ENCODE measurements at regions not wholly inside any gene's neighbourhood (a gene's known extent, or its start where the extent isn't known, plus 50 kb on each side); places are given as distances from the start of the nearest gene placed in this dataset.

GRCh38 chr7:85384392-85384791 is 197.5 kb upstream of the SEMA3D start:
- TF ChIP-seq, protein P1, sequence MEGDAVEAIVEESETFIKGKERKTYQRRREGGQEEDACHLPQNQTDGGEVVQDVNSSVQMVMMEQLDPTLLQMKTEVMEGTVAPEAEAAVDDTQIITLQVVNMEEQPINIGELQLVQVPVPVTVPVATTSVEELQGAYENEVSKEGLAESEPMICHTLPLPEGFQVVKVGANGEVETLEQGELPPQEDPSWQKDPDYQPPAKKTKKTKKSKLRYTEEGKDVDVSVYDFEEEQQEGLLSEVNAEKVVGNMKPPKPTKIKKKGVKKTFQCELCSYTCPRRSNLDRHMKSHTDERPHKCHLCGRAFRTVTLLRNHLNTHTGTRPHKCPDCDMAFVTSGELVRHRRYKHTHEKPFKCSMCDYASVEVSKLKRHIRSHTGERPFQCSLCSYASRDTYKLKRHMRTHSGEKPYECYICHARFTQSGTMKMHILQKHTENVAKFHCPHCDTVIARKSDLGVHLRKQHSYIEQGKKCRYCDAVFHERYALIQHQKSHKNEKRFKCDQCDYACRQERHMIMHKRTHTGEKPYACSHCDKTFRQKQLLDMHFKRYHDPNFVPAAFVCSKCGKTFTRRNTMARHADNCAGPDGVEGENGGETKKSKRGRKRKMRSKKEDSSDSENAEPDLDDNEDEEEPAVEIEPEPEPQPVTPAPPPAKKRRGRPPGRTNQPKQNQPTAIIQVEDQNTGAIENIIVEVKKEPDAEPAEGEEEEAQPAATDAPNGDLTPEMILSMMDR (IDR thresholded peaks at IDR 0.05; ENCODE audit: insufficient read depth, low read depth, low read length) = no peak

DNA sequence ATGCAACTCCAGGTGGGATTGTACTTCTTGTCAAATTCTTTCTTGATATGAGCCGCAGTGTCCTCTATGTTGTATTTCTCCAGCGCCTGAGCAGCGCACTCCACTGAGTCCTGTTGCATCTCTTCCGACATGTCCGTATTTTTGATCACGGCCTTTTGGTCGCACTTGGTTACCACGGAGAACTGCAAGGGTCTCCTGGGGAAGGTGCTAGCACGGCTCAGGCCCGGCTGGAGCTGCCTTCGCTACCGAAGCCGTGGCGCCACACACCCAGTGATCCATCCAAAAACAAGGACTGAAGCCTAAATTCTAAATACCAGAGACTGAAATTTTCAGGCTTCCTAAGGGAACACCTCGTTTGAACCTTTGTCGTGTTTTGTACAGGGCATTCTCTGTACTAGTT is 194.4 kb upstream of the SEMA3D start:
- DNase-seq (ENCODE audit: low read depth) = no peak
- TF ChIP-seq, protein P1 (IDR thresholded peaks at IDR 0.05; ENCODE audit: insufficient read depth, low read depth, low read length) = no peak
- H3K4me3 ChIP-seq (ENCODE audit: low read depth, low read length) = no peak overlapping the region

More at GRCh38 chr7:85384392-85384791, 197.5 kb upstream of the SEMA3D start:
- no peak overlapping the region for H3K4me3 ChIP-seq (ENCODE audit: low read depth, low read length)
- no peak for DNase-seq (ENCODE audit: low read depth)

DNA sequence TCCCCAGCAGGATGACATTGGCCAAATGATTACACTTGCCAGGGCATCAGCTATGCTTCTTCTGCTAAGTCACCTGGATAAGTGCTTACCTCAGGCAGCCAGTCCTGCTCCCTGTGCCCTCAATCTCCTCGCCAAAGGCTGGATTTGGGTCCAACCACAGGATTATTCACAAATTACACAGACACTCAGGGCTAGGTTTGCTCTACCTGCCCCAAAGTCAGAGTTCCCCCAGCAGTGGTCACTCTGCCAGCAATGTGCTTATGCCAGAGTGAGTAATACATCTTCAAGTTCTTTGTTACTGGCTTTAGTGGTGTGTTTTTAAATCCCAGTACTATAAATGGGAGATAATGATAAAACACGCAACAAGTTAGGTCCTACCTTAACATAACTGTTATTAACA is 189.7 kb upstream of the SEMA3D start:
- no peak overlapping the region for H3K4me3 ChIP-seq (ENCODE audit: low read depth, low read length)
- DNase-seq (ENCODE audit: low read depth) = no peak

GRCh38 chr7:85356916-85357315 is 170.1 kb upstream of the SEMA3D start:
- H3K4me3 ChIP-seq (ENCODE audit: low read depth, low read length) = no peak overlapping the region
- no peak for DNase-seq (ENCODE audit: low read depth)
- TF ChIP-seq, protein P1 (IDR thresholded peaks at IDR 0.05; ENCODE audit: insufficient read depth, low read depth, low read length) = no peak

More for the DNA sequence above, 189.7 kb upstream of the SEMA3D start:
- TF ChIP-seq, protein P1 (IDR thresholded peaks at IDR 0.05; ENCODE audit: insufficient read depth, low read depth, low read length) = no peak

GRCh38 chr7:85343484-85343883 is 156.6 kb upstream of the SEMA3D start:
- TF ChIP-seq, protein P1 (IDR thresholded peaks at IDR 0.05; ENCODE audit: insufficient read depth, low read depth, low read length) = no peak
- no peak overlapping the region for H3K4me3 ChIP-seq (ENCODE audit: low read depth, low read length)
- no peak for DNase-seq (ENCODE audit: low read depth)

DNA sequence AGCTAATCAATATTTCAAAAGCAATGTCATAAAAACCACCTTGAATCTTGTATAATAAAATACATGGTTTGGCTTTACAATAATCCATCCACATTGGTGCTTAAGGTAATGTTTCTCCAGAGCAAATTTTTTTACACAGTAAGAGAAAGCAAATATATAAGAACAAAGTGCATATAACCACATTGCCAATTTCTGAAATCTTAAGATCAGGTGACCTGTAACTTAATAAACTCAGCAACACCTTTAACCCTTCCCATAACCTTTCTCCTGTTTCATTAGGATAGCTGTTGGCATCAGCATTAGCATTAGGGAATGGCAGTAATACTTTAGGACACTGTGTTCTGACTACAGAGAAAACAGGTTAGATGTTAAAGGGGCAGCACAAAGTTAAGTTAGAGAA is 155.9 kb upstream of the SEMA3D start:
- no peak for DNase-seq (ENCODE audit: low read depth)
- TF ChIP-seq, protein P1 (IDR thresholded peaks at IDR 0.05; ENCODE audit: insufficient read depth, low read depth, low read length) = no peak
- H3K4me3 ChIP-seq (ENCODE audit: low read depth, low read length) = no peak overlapping the region

DNA sequence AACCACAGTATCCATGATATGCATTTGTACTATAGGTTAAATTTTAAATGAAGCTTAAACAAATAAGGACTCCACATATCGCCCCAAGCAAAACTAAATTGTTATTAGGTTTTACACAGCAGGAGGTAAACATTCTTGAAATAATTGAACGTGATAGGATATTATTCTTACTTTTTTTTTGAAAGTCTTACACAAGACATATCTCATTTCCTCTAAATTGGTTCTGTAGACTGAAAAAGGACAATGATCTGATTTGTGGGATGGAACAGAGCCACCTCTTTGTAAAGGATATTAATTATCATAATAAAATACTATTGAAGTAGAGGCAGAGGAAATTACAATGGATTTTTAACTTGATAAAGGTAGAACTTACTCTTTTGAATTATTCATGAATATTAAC is 155.1 kb upstream of the SEMA3D start:
- no peak for DNase-seq (ENCODE audit: low read depth)
- TF ChIP-seq, protein P1 (IDR thresholded peaks at IDR 0.05; ENCODE audit: insufficient read depth, low read depth, low read length) = no peak
- H3K4me3 ChIP-seq (ENCODE audit: low read depth, low read length) = no peak overlapping the region

Data from fibroblast of villous mesenchyme (primary cell).